A549 (cell line): ENCODE measurements at regions not wholly inside any gene's neighbourhood (a gene's known extent, or its start where the extent isn't known, plus 50 kb on each side); places are given as distances from the start of the nearest gene placed in this dataset.
A peak's percentile ranks its signal among the peaks of the same experiment; 100 is the strongest.

ENCODE experiments used
- ATAC-seq, 2 experiments: fragments of 200-7000 bp in 1 of 2; fragments of >200 bp in 1 of 2; cut with Nextera tagmentation in 1 of 2; cut with Tn5 transposase in 1 of 2; 3 replicates each; pipeline versions ENCODE4 v1.8.0 to v1.9.1; 2018 to 2020; ENCODE audit warnings: mild to moderate bottlenecking in 1 of 2, moderate library complexity in 1 of 2
- CTCF ChIA-PET: fragments of 300-600 bp; sonication (Branson Sonifier 250); formaldehyde crosslinking; extraction: SDS; loops from one replicate; lab custom pipeline; 2021; ENCODE audit warnings: antibody characterized with exemption, inconsistent platforms; lab: Yijun Ruan, JAX
- POLR2A ChIA-PET: fragments of 350-600 bp; formaldehyde crosslinking; extraction: SDS; loops from one replicate; lab custom pipeline; 2021; ENCODE audit warnings: antibody characterized with exemption, inconsistent platforms; lab: Yijun Ruan, JAX
- DNase-seq, 2 experiments: peaks; one replicate each; pipeline versions ENCODE4 v3.0.0 to v3.0.0-alpha.2; 2011 to 2016; ENCODE audit warnings: low read depth in 1 of 2, low spot score in 1 of 2
- FAIRE-seq: peaks from 2 replicates; lab custom pipeline; 2011; peaks lifted over from hg19 to GRCh38; lab: Jason Lieb, UNC
- H3K27ac ChIP-seq, 2 experiments: fragments of >200 bp; sonication (Bioruptor Twin); formaldehyde crosslinking; 3 replicates each; pipeline ENCODE4 v1.5.1; 2016 to 2017
- H3K4me1 ChIP-seq: fragments of >200 bp; sonication (Bioruptor Twin); formaldehyde crosslinking; 3 replicates; pipeline ENCODE4 v1.6.1; 2016
- H3K4me2 ChIP-seq: fragments of >200 bp; sonication (Bioruptor Twin); formaldehyde crosslinking; 3 replicates; pipeline ENCODE4 v1.6.1; 2016
- H3K4me3 ChIP-seq: fragments of >200 bp; sonication (Bioruptor Twin); formaldehyde crosslinking; 3 replicates; pipeline ENCODE4 v1.5.1; 2016
- H3K9me3 ChIP-seq: fragments of >200 bp; sonication (Bioruptor Twin); formaldehyde crosslinking; 3 replicates; pipeline ENCODE4 v1.6.1; 2016
- ATOH8 ChIP-seq: fragments of 250-450 bp; sonication (Bioruptor Pico); IDR thresholded peaks from 2 replicates; pipeline ENCODE4 v1.5.0; 2020; ENCODE audit warnings: low read depth, mild to moderate bottlenecking, moderate library complexity
- EHF ChIP-seq: fragments of 250-450 bp; sonication (Bioruptor Pico); IDR thresholded peaks from 2 replicates; pipeline ENCODE4 v1.5.0; 2020; ENCODE audit warnings: mild to moderate bottlenecking
- EHMT2 ChIP-seq: fragments of 200-600 bp; sonication (generic); IDR thresholded peaks from 2 replicates; pipeline ENCODE4 v1.6.1; 2016; ENCODE audit warnings: antibody characterized with exemption, low read depth, mild to moderate bottlenecking, moderate library complexity
- FOSL2 ChIP-seq, 2 experiments: fragments of 450-650 bp in 1 of 2; fragments of >200 bp in 1 of 2; sonication (Bioruptor Twin) in 1 of 2; formaldehyde crosslinking; IDR thresholded peaks; 2 replicates each; pipeline versions ENCODE4 v1.5.0 to v1.6.1; 2016 to 2020; ENCODE audit warnings: mild to moderate bottlenecking in 1 of 2, moderate library complexity in 1 of 2
- HDAC2 ChIP-seq: fragments of 200-600 bp; sonication (generic); IDR thresholded peaks from 2 replicates; pipeline ENCODE4 v1.6.1; 2016
- HEYL ChIP-seq: fragments of 250-450 bp; sonication (Bioruptor Pico); IDR thresholded peaks from 2 replicates; pipeline ENCODE4 v1.8.0; 2021; ENCODE audit warnings: mild to moderate bottlenecking, moderate library complexity
- HOXB13 ChIP-seq: fragments of 250-450 bp; sonication (Bioruptor Pico); IDR thresholded peaks from 2 replicates; pipeline ENCODE4 v1.5.0; 2020; ENCODE audit warnings: low read depth, mild to moderate bottlenecking, moderate library complexity
- HOXB5 ChIP-seq: fragments of 250-450 bp; sonication (Bioruptor Pico); IDR thresholded peaks from 2 replicates; pipeline ENCODE4 v1.5.0; 2020; ENCODE audit warnings: mild to moderate bottlenecking, moderate library complexity
- JUN ChIP-seq, 2 experiments: fragments of >200 bp; sonication (Bioruptor Twin); formaldehyde crosslinking; IDR thresholded peaks; 2 replicates in 1 of 2; 3 replicates in 1 of 2; pipeline ENCODE4 v1.6.1; 2016 to 2017
- NFE2L2 ChIP-seq: fragments of 150-350 bp; conservative IDR thresholded peaks from 2 replicates; pipeline ENCODE4 v1.6.1; 2014; ENCODE audit warnings: low read length
- NR3C1 ChIP-seq: fragments of >200 bp; sonication (Bioruptor Twin); formaldehyde crosslinking; IDR thresholded peaks from 3 replicates; pipeline ENCODE4 v1.6.1; 2017
- PHF8 ChIP-seq: fragments of 200-600 bp; sonication (generic); IDR thresholded peaks from 2 replicates; pipeline ENCODE4 v1.6.1; 2016; ENCODE audit warnings: low read depth, mild to moderate bottlenecking, antibody characterized with exemption, moderate library complexity, borderline replicate concordance
- POLR2AphosphoS2 ChIP-seq: conservative IDR thresholded peaks from 2 replicates; pipeline ENCODE4 v1.6.1; 2012; ENCODE audit warnings: low read length, improper control_type of control experiment, inconsistent platforms
- RAD21 ChIP-seq, 2 experiments: fragments of >200 bp in 1 of 2; sonication (Bioruptor Twin) in 1 of 2; formaldehyde crosslinking in 1 of 2; IDR thresholded peaks in 1 of 2; conservative IDR thresholded peaks in 1 of 2; 2 replicates in 1 of 2; 3 replicates in 1 of 2; pipeline ENCODE4 v1.6.1; 2012 to 2018; ENCODE audit warnings: inconsistent platforms in 1 of 2
- RARB ChIP-seq: fragments of 250-450 bp; sonication (Bioruptor Pico); IDR thresholded peaks from 2 replicates; pipeline ENCODE4 v1.8.0; 2021; ENCODE audit warnings: mild to moderate bottlenecking, moderate library complexity
- RCOR1 ChIP-seq: fragments of 150-350 bp; IDR thresholded peaks from 2 replicates; pipeline ENCODE4 v1.6.1; 2014; ENCODE audit warnings: antibody characterized with exemption, low read length, low read depth
- SMC3 ChIP-seq: fragments of >200 bp; sonication (Bioruptor Twin); formaldehyde crosslinking; IDR thresholded peaks from 3 replicates; pipeline ENCODE4 v1.6.1; 2018; ENCODE audit warnings: inconsistent platforms
- SREBF2 ChIP-seq: fragments of 450-650 bp; IDR thresholded peaks from 2 replicates; pipeline ENCODE4 v1.6.1; 2014; ENCODE audit warnings: mild to moderate bottlenecking, moderate library complexity
- TFCP2L1 ChIP-seq: fragments of 250-450 bp; sonication (Bioruptor Pico); IDR thresholded peaks from 2 replicates; pipeline ENCODE4 v1.5.0; 2021; ENCODE audit warnings: mild to moderate bottlenecking
- ZC3H11A ChIP-seq: fragments of 450-650 bp; IDR thresholded peaks from 2 replicates; pipeline ENCODE4 v1.6.1; 2014; ENCODE audit warnings: antibody characterized with exemption, mild to moderate bottlenecking
- ZNF302 ChIP-seq: fragments of 250-450 bp; sonication (Bioruptor Pico); IDR thresholded peaks from 2 replicates; pipeline ENCODE4 v1.9.0; 2021; ENCODE audit warnings: inconsistent platforms, mild to moderate bottlenecking, moderate library complexity
- whole genome bisulfite sequencing: methylation state at CpG from one replicate; pipeline ENCODE4 v1.1.6; 2017; ENCODE audit errors: missing lambda C conversion rate; 5-methylcytosine and 5-hydroxymethylcytosine counted together
- TF ChIP-seq, protein P1 (sequence below): fragments of >200 bp; sonication (Bioruptor Twin); formaldehyde crosslinking; IDR thresholded peaks from 3 replicates; pipeline ENCODE4 v1.6.1; 2016
- TF ChIP-seq, protein P2 (sequence below): fragments of >200 bp; sonication (Bioruptor Twin); formaldehyde crosslinking; IDR thresholded peaks from 3 replicates; pipeline ENCODE4 v1.5.1; 2016
- TF ChIP-seq, protein P3 (sequence below): fragments of 200-600 bp; sonication (generic); IDR thresholded peaks from 2 replicates; pipeline ENCODE4 v1.6.1; 2016; ENCODE audit warnings: antibody characterized with exemption, mild to moderate bottlenecking, moderate library complexity
- TF ChIP-seq, protein P4 (sequence below): fragments of 450-650 bp; IDR thresholded peaks from 2 replicates; pipeline ENCODE4 v1.6.1; 2014; ENCODE audit warnings: antibody characterized with exemption

DNA sequence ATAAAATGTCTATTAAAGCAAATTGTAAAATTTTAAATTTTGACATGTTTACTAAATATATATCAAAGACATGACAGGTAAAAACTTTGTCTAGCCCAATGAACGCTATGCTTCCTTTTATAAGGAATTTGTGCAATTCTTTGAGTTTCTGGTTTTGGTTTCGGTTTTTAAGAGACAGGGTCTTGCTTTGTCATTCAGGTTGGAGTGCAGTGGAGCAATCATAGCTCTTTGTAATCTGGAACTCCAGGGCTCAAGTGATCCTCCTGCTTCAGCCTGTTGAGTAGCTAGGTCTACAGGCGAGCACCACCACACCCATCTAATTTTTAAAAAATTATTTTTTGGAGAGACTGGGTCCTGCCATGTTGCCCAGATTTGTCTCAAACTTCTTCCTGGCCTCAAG is 60.7 kb downstream of the BLTP1 start (continued):
- TF ChIP-seq, protein P1, sequence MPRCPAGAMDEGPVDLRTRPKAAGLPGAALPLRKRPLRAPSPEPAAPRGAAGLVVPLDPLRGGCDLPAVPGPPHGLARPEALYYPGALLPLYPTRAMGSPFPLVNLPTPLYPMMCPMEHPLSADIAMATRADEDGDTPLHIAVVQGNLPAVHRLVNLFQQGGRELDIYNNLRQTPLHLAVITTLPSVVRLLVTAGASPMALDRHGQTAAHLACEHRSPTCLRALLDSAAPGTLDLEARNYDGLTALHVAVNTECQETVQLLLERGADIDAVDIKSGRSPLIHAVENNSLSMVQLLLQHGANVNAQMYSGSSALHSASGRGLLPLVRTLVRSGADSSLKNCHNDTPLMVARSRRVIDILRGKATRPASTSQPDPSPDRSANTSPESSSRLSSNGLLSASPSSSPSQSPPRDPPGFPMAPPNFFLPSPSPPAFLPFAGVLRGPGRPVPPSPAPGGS: no peak
- TF ChIP-seq, all 56 proteins: peak for 0

DNA sequence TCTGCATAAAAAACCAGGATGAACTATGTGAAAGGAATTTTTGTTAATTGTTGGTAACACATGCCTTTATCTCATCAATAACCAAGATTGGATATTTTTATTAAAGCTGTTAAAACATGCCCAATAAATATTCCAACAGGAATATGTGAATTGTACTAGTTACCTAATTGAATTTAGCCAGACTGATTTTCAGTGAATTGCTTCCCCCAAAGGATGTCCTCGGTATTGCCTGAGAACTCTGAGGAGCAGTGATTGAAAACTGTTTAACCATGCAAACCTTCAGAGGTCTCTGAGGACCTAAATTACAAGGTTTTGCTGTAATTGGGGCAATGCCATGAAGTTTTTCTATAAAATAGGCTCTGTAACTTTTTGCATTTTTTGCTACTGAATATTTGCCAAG is 66.6 kb downstream of the BLTP1 start:
- H3K9me3 ChIP-seq: no peaks in the 10 kb centered on the region
- DNase-seq: peak in 1 of 2 experiments; percentile 1
- H3K27ac ChIP-seq: no peak overlapping the region
- H3K4me3 ChIP-seq: no peak overlapping the region
- no peak for ATAC-seq
- TF ChIP-seq RAD21 (conservative IDR thresholded peaks at IDR 0.05 in 1 of 2, IDR thresholded peaks at IDR 0.05 in 1 of 2) (peak in 1 of 2 experiments; percentile 8; a peak in 1 of 5 replicates), SMC3 (no peak), ZC3H11A (no peak)
- TF ChIP-seq, protein P2, sequence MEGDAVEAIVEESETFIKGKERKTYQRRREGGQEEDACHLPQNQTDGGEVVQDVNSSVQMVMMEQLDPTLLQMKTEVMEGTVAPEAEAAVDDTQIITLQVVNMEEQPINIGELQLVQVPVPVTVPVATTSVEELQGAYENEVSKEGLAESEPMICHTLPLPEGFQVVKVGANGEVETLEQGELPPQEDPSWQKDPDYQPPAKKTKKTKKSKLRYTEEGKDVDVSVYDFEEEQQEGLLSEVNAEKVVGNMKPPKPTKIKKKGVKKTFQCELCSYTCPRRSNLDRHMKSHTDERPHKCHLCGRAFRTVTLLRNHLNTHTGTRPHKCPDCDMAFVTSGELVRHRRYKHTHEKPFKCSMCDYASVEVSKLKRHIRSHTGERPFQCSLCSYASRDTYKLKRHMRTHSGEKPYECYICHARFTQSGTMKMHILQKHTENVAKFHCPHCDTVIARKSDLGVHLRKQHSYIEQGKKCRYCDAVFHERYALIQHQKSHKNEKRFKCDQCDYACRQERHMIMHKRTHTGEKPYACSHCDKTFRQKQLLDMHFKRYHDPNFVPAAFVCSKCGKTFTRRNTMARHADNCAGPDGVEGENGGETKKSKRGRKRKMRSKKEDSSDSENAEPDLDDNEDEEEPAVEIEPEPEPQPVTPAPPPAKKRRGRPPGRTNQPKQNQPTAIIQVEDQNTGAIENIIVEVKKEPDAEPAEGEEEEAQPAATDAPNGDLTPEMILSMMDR: no peak
- ChIA-PET CTCF (interaction anchor here (0.9 to 1.2 kb wide), 3 partner anchors 16 to 318 kb away, joined by 3 read pairs; no protein-coding TSS in a partner anchor), POLR2A (no interaction called here)
- WGBS: 43% methylated on average over 1 of the region's 1 CpG
- no peak for FAIRE-seq
- H3K4me1 ChIP-seq: no peaks in the 10 kb centered on the region
- H3K4me2 ChIP-seq: no peak overlapping the region

DNA sequence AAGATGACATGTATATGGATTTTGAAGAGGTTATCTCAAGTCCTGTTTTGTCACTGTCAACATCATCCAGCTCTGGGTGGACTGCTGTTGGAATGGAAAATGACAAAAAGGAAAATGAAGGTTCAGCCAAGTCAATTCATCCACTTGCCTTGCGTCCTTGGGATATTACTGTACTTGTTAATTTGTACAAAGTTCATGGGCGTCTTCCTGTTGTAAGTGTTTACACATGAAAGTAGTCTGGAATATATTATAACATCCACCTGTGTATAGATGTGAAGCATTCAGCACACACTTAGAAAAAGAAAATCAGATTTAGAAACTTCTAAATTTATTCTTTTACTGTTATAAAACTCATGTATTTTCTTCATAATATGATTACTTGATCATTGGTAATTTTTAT is 67.2 kb downstream of the BLTP1 start:
- POLR2A ChIA-PET: no interaction called here
- Histone ChIP-seq H3K4me2 (no peak overlapping the region), H3K4me3 (no peak overlapping the region), H3K4me1 (no peaks in the 10 kb centered on the region), H3K9me3 (no peaks in the 10 kb centered on the region), H3K27ac (no peak overlapping the region)
- ATAC-seq (no peak), FAIRE-seq (no peak), DNase-seq (no peak)
- 96% methylated on average over 2 of the region's 2 CpGs for WGBS
- CTCF ChIA-PET: interaction anchor here (0.9 to 1.2 kb wide), 2 partner anchors 16 to 44 kb away, joined by 3 read pairs; no protein-coding TSS in a partner anchor
- no peak for TF ChIP-seq HOXB5 (CRISPR knock-in tag)
- no peak for TF ChIP-seq HOXB13 (CRISPR knock-in tag)
- no peak for TF ChIP-seq FOSL2 (IDR thresholded peaks at IDR 0.05)
- TF ChIP-seq FOSL2 (CRISPR knock-in tag; IDR thresholded peaks at IDR 0.05): no peak
- TF ChIP-seq, protein P3, sequence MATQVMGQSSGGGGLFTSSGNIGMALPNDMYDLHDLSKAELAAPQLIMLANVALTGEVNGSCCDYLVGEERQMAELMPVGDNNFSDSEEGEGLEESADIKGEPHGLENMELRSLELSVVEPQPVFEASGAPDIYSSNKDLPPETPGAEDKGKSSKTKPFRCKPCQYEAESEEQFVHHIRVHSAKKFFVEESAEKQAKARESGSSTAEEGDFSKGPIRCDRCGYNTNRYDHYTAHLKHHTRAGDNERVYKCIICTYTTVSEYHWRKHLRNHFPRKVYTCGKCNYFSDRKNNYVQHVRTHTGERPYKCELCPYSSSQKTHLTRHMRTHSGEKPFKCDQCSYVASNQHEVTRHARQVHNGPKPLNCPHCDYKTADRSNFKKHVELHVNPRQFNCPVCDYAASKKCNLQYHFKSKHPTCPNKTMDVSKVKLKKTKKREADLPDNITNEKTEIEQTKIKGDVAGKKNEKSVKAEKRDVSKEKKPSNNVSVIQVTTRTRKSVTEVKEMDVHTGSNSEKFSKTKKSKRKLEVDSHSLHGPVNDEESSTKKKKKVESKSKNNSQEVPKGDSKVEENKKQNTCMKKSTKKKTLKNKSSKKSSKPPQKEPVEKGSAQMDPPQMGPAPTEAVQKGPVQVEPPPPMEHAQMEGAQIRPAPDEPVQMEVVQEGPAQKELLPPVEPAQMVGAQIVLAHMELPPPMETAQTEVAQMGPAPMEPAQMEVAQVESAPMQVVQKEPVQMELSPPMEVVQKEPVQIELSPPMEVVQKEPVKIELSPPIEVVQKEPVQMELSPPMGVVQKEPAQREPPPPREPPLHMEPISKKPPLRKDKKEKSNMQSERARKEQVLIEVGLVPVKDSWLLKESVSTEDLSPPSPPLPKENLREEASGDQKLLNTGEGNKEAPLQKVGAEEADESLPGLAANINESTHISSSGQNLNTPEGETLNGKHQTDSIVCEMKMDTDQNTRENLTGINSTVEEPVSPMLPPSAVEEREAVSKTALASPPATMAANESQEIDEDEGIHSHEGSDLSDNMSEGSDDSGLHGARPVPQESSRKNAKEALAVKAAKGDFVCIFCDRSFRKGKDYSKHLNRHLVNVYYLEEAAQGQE: no peak
- no peak for TF ChIP-seq NFE2L2
- no peak for TF ChIP-seq NR3C1
- no peak for TF ChIP-seq PHF8
- TF ChIP-seq SREBF2: no peak

GRCh38 chr4:122221322-122221721 is 69.2 kb downstream of the BLTP1 start:
- no peak for FAIRE-seq
- no peak overlapping the region for H3K4me3 ChIP-seq
- no peak overlapping the region for H3K4me2 ChIP-seq
- no peaks in the 10 kb centered on the region for H3K9me3 ChIP-seq
- ChIA-PET POLR2A (no interaction called here), CTCF (no interaction called here)
- no peaks in the 10 kb centered on the region for H3K4me1 ChIP-seq
- TF ChIP-seq ATOH8 (CRISPR knock-in tag) (no peak), JUN (IDR thresholded peaks at IDR 0.05) (no peak), EHF (no peak), RCOR1 (no peak), HEYL (no peak), EHMT2 (no peak), RARB (CRISPR knock-in tag) (no peak), NFE2L2 (no peak), POLR2AphosphoS2 (no peak), TFCP2L1 (no peak), ZNF302 (CRISPR knock-in tag) (no peak), HDAC2 (no peak)
- TF ChIP-seq, protein P4, sequence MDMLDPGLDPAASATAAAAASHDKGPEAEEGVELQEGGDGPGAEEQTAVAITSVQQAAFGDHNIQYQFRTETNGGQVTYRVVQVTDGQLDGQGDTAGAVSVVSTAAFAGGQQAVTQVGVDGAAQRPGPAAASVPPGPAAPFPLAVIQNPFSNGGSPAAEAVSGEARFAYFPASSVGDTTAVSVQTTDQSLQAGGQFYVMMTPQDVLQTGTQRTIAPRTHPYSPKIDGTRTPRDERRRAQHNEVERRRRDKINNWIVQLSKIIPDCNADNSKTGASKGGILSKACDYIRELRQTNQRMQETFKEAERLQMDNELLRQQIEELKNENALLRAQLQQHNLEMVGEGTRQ: no peak
- H3K27ac ChIP-seq: no peak overlapping the region
- no peak for ATAC-seq
- no peak for DNase-seq
- WGBS: 85% methylated on average over 3 of the region's 3 CpGs
